Naive thymus-derived CD8-positive, alpha-beta T cell (primary cell): ENCODE measurements at regions not wholly inside any gene's neighbourhood (a gene's known extent, or its start where the extent isn't known, plus 50 kb on each side); places are given as distances from the start of the nearest gene placed in this dataset.

Source experiments
- ATAC-seq, 2 donors: fragments of 150-1000 bp; cut with Tn5 transposase in 1 of 2; sonication (Bioruptor Pico), chemical (Tn5 transposase) in 1 of 2; 1 replicate in 1 of 2; 2 replicates in 1 of 2; pipeline ENCODE4 v1.10.0; 2021; ENCODE audit warnings: mild to moderate bottlenecking in 2 of 2, moderate library complexity in 2 of 2
- POLR2A ChIA-PET: fragments of 350-600 bp; sonication (Branson Sonifier 250); formaldehyde crosslinking; loops from one replicate; lab custom pipeline; 2021; ENCODE audit warnings: antibody characterized with exemption; lab: Charles Lee
- DNase-seq, 10 donors: peaks; one replicate each; pipeline versions ENCODE4 v3.0.0 to v3.0.0-alpha.2; 2020 to 2022
- H3K27ac Mint-ChIP-seq, 10 donors: one replicate each; pipeline ENCODE4 v1.8.0; 2020 to 2022; ENCODE audit warnings: mild to moderate bottlenecking in 10 of 10, mixed read lengths in 10 of 10, moderate library complexity in 4 of 10, inconsistent platforms in 1 of 10
- H3K27me3 Mint-ChIP-seq, 5 donors: one replicate each; pipeline ENCODE4 v1.8.0; 2021 to 2022; ENCODE audit warnings: mixed read lengths in 5 of 5
- H3K36me3 Mint-ChIP-seq, 3 donors: one replicate each; pipeline ENCODE4 v1.8.0; 2020 to 2022; ENCODE audit warnings: mixed read lengths in 3 of 3, mild to moderate bottlenecking in 2 of 3, inconsistent platforms in 1 of 3
- H3K4me1 Mint-ChIP-seq, 4 donors: one replicate each; pipeline ENCODE4 v1.8.0; 2021 to 2022; ENCODE audit warnings: mixed read lengths in 4 of 4
- H3K4me3 Mint-ChIP-seq, 10 donors: one replicate each; pipeline ENCODE4 v1.8.0; 2020 to 2022; ENCODE audit warnings: mild to moderate bottlenecking in 10 of 10, mixed read lengths in 10 of 10, moderate library complexity in 6 of 10, inconsistent platforms in 1 of 10
- H3K9me3 Mint-ChIP-seq, 9 donors: one replicate each; pipeline ENCODE4 v1.8.0; 2020 to 2022; ENCODE audit warnings: mixed read lengths in 9 of 9, mild to moderate bottlenecking in 3 of 9, inconsistent platforms in 1 of 9, moderate library complexity in 1 of 9

GRCh38 chr11:71081704-71082230, 170.6 kb downstream of the SHANK2 start:
- POLR2A ChIA-PET, result no interaction called here
- ATAC-seq, result no peak
- peaks cover 0 to 1% (median 0%) of the 10 kb centered on the region in 9 donors for H3K9me3 Mint-ChIP-seq

GRCh38 chr11:71080239-71081097, 171.9 kb downstream of the SHANK2 start:
- no peak overlapping the region for H3K4me3 Mint-ChIP-seq
- H3K9me3 Mint-ChIP-seq, result peaks cover 0 to 1% (median 0%) of the 10 kb centered on the region in 9 donors
- H3K36me3 Mint-ChIP-seq, result no peaks in the 10 kb centered on the region
- no peak overlapping the region for H3K27ac Mint-ChIP-seq
- H3K4me1 Mint-ChIP-seq, result no peaks in the 10 kb centered on the region
- H3K27me3 Mint-ChIP-seq, result peaks cover 1 to 22% (median 9%) of the 10 kb centered on the region in 5 donors
- POLR2A ChIA-PET, result no interaction called here
- DNase-seq (no peak), ATAC-seq (no peak)

More at GRCh38 chr11:71081704-71082230, 170.6 kb downstream of the SHANK2 start:
- no peak overlapping the region for H3K4me3 Mint-ChIP-seq
- H3K4me1 Mint-ChIP-seq, result no peaks in the 10 kb centered on the region
- H3K27me3 Mint-ChIP-seq, result peaks cover under 1 to 13% (median 4%) of the 10 kb centered on the region in 5 donors
- DNase-seq, result no peak
- no peaks in the 10 kb centered on the region for H3K36me3 Mint-ChIP-seq
- H3K27ac Mint-ChIP-seq, result no peak overlapping the region

GRCh38 chr11:71079795-71080194, 172.6 kb downstream of the SHANK2 start:
- Mint-ChIP-seq H3K36me3 (no peaks in the 10 kb centered on the region), H3K4me3 (no peak overlapping the region), H3K27ac (no peak overlapping the region), H3K4me1 (no peaks in the 10 kb centered on the region), H3K9me3 (peaks cover 0 to 1% (median 0%) of the 10 kb centered on the region in 9 donors), H3K27me3 (peaks cover 1 to 22% (median 9%) of the 10 kb centered on the region in 5 donors)
- POLR2A ChIA-PET, result no interaction called here
- DNase-seq (no peak), ATAC-seq (no peak)

GRCh38 chr11:71078482-71078881, 173.9 kb downstream of the SHANK2 start:
- H3K27me3 Mint-ChIP-seq, result peaks cover 1 to 29% (median 17%) of the 10 kb centered on the region in 5 donors
- POLR2A ChIA-PET, result no interaction called here
- H3K4me1 Mint-ChIP-seq, result no peaks in the 10 kb centered on the region
- ATAC-seq, result no peak
- peaks cover 0 to 2% (median 0%) of the 10 kb centered on the region in 9 donors for H3K9me3 Mint-ChIP-seq
- no peak overlapping the region for H3K4me3 Mint-ChIP-seq
- H3K36me3 Mint-ChIP-seq, result no peaks in the 10 kb centered on the region
- H3K27ac Mint-ChIP-seq, result peak overlapping the region in 1 of 10 donors; percentile 63
- DNase-seq, result no peak

GRCh38 chr11:71076525-71077304, 175.7 kb downstream of the SHANK2 start:
- H3K4me1 Mint-ChIP-seq, result no peaks in the 10 kb centered on the region

GRCh38 chr11:71075871-71076420, 176.4 kb downstream of the SHANK2 start:
- Mint-ChIP-seq H3K27ac (no peak overlapping the region), H3K4me1 (no peaks in the 10 kb centered on the region), H3K9me3 (peaks cover 0 to 2% (median 0%) of the 10 kb centered on the region in 9 donors), H3K36me3 (no peaks in the 10 kb centered on the region), H3K27me3 (peaks cover 1 to 29% (median 16%) of the 10 kb centered on the region in 5 donors), H3K4me3 (no peak overlapping the region)
- POLR2A ChIA-PET, result no interaction called here
- DNase-seq, result no peak
- no peak for ATAC-seq

More at GRCh38 chr11:71076525-71077304, 175.7 kb downstream of the SHANK2 start:
- peaks cover 1 to 29% (median 16%) of the 10 kb centered on the region in 5 donors for H3K27me3 Mint-ChIP-seq
- no peak overlapping the region for H3K4me3 Mint-ChIP-seq
- ATAC-seq, result no peak
- DNase-seq, result no peak
- peaks cover 0 to 2% (median 0%) of the 10 kb centered on the region in 9 donors for H3K9me3 Mint-ChIP-seq
- POLR2A ChIA-PET, result no interaction called here
- no peaks in the 10 kb centered on the region for H3K36me3 Mint-ChIP-seq
- H3K27ac Mint-ChIP-seq, result no peak overlapping the region

GRCh38 chr11:71075116-71075720, 177.2 kb downstream of the SHANK2 start:
- Mint-ChIP-seq H3K4me1 (no peaks in the 10 kb centered on the region), H3K9me3 (peaks cover 0 to 2% (median 0%) of the 10 kb centered on the region in 9 donors), H3K4me3 (no peak overlapping the region), H3K27me3 (peaks cover 1 to 29% (median 16%) of the 10 kb centered on the region in 5 donors), H3K36me3 (no peaks in the 10 kb centered on the region), H3K27ac (no peak overlapping the region)
- POLR2A ChIA-PET, result no interaction called here
- DNase-seq, result no peak
- no peak for ATAC-seq

GRCh38 chr11:71071736-71072509, 180.5 kb downstream of the SHANK2 start:
- ATAC-seq, result no peak

GRCh38 chr11:71070490-71071453, 181.6 kb downstream of the SHANK2 start:
- DNase-seq (no peak), ATAC-seq (no peak)
- Mint-ChIP-seq H3K4me3 (no peak overlapping the region), H3K27ac (no peak overlapping the region), H3K27me3 (peaks cover 0 to 11% (median under 1%) of the 10 kb centered on the region in 5 donors), H3K36me3 (no peaks in the 10 kb centered on the region), H3K9me3 (peaks cover 0 to 2% (median 0%) of the 10 kb centered on the region in 9 donors), H3K4me1 (no peaks in the 10 kb centered on the region)
- POLR2A ChIA-PET, result no interaction called here

More at GRCh38 chr11:71071736-71072509, 180.5 kb downstream of the SHANK2 start:
- peaks cover 0 to 2% (median 0%) of the 10 kb centered on the region in 9 donors for H3K9me3 Mint-ChIP-seq
- POLR2A ChIA-PET, result no interaction called here
- H3K36me3 Mint-ChIP-seq, result no peaks in the 10 kb centered on the region
- H3K27me3 Mint-ChIP-seq, result peaks cover 1 to 22% (median 10%) of the 10 kb centered on the region in 5 donors
- no peaks in the 10 kb centered on the region for H3K4me1 Mint-ChIP-seq
- no peak for DNase-seq
- H3K4me3 Mint-ChIP-seq, result no peak overlapping the region
- H3K27ac Mint-ChIP-seq, result no peak overlapping the region

GRCh38 chr11:71068963-71069362, 183.4 kb downstream of the SHANK2 start:
- no peaks in the 10 kb centered on the region for H3K9me3 Mint-ChIP-seq

GRCh38 chr11:71067753-71068152, 184.6 kb downstream of the SHANK2 start:
- DNase-seq, result no peak
- H3K27ac Mint-ChIP-seq, result no peak overlapping the region
- no peak for ATAC-seq
- POLR2A ChIA-PET, result no interaction called here
- no peaks in the 10 kb centered on the region for H3K4me1 Mint-ChIP-seq
- no peaks in the 10 kb centered on the region for H3K36me3 Mint-ChIP-seq
- peaks cover 0 to 3% (median 0%) of the 10 kb centered on the region in 9 donors for H3K9me3 Mint-ChIP-seq
- H3K4me3 Mint-ChIP-seq, result no peak overlapping the region
- peaks cover 11 to 27% (median 25%) of the 10 kb centered on the region in 5 donors for H3K27me3 Mint-ChIP-seq

More at GRCh38 chr11:71068963-71069362, 183.4 kb downstream of the SHANK2 start:
- DNase-seq, result no peak
- H3K36me3 Mint-ChIP-seq, result no peaks in the 10 kb centered on the region
- POLR2A ChIA-PET, result no interaction called here
- no peak overlapping the region for H3K27ac Mint-ChIP-seq
- H3K4me3 Mint-ChIP-seq, result no peak overlapping the region
- peaks cover 2 to 19% (median 16%) of the 10 kb centered on the region in 5 donors for H3K27me3 Mint-ChIP-seq
- H3K4me1 Mint-ChIP-seq, result no peaks in the 10 kb centered on the region
- no peak for ATAC-seq
